Tibial nerve (tissue), 4 donors: ENCODE measurements at regions not wholly inside any gene's neighbourhood (a gene's known extent, or its start where the extent isn't known, plus 50 kb on each side); places are given as distances from the start of the nearest gene placed in this dataset.

Experiments used
- EP300 ChIP-seq, 2 donors: sonication (generic); formaldehyde crosslinking; IDR thresholded peaks; one replicate each; pipeline ENCODE4 v1.6.1; 2017; ENCODE audit warnings: antibody characterized with exemption in 2 of 2, mild to moderate bottlenecking in 1 of 2
- POLR2A ChIP-seq, 2 donors: fragments of 450-650 bp; IDR thresholded peaks; one replicate each; pipeline ENCODE4 v1.6.1; 2017; ENCODE audit warnings: antibody characterized with exemption in 2 of 2, mild to moderate bottlenecking in 2 of 2, moderate library complexity in 2 of 2
- TF ChIP-seq, protein P1 (sequence below), 5 experiments: fragments of 200-600 bp in 3 of 5; fragments of 450-650 bp in 2 of 5; sonication (generic) in 3 of 5; IDR thresholded peaks; one replicate each; pipeline ENCODE4 v1.5.1; 2016 to 2019; ENCODE audit warnings: antibody characterized with exemption in 5 of 5, mild to moderate bottlenecking in 3 of 5, moderate library complexity in 2 of 5

DNA sequence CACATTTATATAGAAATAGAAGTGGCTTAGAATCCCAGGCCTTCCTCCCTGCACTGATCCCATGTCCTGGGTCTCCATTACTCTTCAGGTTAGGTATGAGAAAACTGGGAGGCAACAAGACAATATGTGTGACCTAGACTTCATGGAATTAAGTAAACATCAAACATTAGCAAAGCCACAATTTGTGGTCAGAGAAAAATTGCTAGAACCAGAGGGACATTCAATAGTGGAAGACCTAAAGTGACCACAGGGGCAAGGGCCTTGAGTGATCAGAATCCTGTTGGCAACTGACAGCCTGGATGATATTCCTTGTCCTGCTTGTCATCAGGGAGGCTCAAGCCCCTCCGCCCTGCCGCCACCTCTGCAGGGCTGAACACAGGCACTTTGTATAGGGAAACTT is 322.8 kb upstream of the CTNNB1 start:
- TF ChIP-seq, protein P1, sequence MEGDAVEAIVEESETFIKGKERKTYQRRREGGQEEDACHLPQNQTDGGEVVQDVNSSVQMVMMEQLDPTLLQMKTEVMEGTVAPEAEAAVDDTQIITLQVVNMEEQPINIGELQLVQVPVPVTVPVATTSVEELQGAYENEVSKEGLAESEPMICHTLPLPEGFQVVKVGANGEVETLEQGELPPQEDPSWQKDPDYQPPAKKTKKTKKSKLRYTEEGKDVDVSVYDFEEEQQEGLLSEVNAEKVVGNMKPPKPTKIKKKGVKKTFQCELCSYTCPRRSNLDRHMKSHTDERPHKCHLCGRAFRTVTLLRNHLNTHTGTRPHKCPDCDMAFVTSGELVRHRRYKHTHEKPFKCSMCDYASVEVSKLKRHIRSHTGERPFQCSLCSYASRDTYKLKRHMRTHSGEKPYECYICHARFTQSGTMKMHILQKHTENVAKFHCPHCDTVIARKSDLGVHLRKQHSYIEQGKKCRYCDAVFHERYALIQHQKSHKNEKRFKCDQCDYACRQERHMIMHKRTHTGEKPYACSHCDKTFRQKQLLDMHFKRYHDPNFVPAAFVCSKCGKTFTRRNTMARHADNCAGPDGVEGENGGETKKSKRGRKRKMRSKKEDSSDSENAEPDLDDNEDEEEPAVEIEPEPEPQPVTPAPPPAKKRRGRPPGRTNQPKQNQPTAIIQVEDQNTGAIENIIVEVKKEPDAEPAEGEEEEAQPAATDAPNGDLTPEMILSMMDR (IDR thresholded peaks at IDR 0.05): no peak
- TF ChIP-seq POLR2A (IDR thresholded peaks at IDR 0.05) (no peak), EP300 (IDR thresholded peaks at IDR 0.05) (no peak)
